ENCODE measurements at regions not wholly inside any gene's neighbourhood (a gene's known extent, or its start where the extent isn't known, plus 50 kb on each side); places are given as distances from the start of the nearest gene placed in this dataset.

- TF ChIP-seq ZBTB40 (IDR thresholded peaks at IDR 0.05; ENCODE audit: borderline replicate concordance) (no peak), STAT3 (IDR thresholded peaks at IDR 0.05; ENCODE audit: low read depth, low read length) (no peak), MXI1 (IDR thresholded peaks at IDR 0.05; ENCODE audit: low read depth, low read length) (no peak), WRNIP1 (IDR thresholded peaks at IDR 0.05; ENCODE audit: borderline replicate concordance, low read depth, low read length) (no peak), SREBF2 (IDR thresholded peaks at IDR 0.05; ENCODE audit: low read length) (no peak), TAF1 (IDR thresholded peaks at IDR 0.05; ENCODE audit: borderline replicate concordance, low read depth, low read length) (peak; percentile 36; the same call in 1 of the 2 replicates), PML (IDR thresholded peaks at IDR 0.05; ENCODE audit: low read length) (no peak), NFYB (IDR thresholded peaks at IDR 0.05; ENCODE audit: insufficient read depth, low read depth, low read length) (no peak), ZNF207 (IDR thresholded peaks at IDR 0.05; ENCODE audit: borderline replicate concordance) (no peak), CREM (IDR thresholded peaks at IDR 0.05; ENCODE audit: low read depth) (no peak), EZH2 (IDR thresholded peaks at IDR 0.05; ENCODE audit: borderline replicate concordance, control insufficient read depth, low read depth, low read length) (no peak), ZNF24 (IDR thresholded peaks at IDR 0.05) (no peak), NR2C2 (IDR thresholded peaks at IDR 0.05; ENCODE audit: borderline replicate concordance, control insufficient read depth, insufficient read length, low read depth) (no peak), IKZF2 (IDR thresholded peaks at IDR 0.05) (peak; percentile 42 to 53; a peak in 3 of 4 replicates), DPF2 (IDR thresholded peaks at IDR 0.05) (no peak), ZBTB33 (IDR thresholded peaks at IDR 0.05) (no peak), ZZZ3 (IDR thresholded peaks at IDR 0.05; ENCODE audit: control insufficient read depth, insufficient read length, low read depth) (no peak), KAT2A (conservative IDR thresholded peaks at IDR 0.05; ENCODE audit: control insufficient read depth, low read depth, low read length) (no peak), IRF5 (IDR thresholded peaks at IDR 0.05; ENCODE audit: borderline replicate concordance) (no peak), MEF2B (IDR thresholded peaks at IDR 0.05; ENCODE audit: partially characterized antibody, poor library complexity, severe bottlenecking) (no peak), MYB (IDR thresholded peaks at IDR 0.05; ENCODE audit: borderline replicate concordance, low read depth, low read length) (no peak), E4F1 (IDR thresholded peaks at IDR 0.05; ENCODE audit: borderline replicate concordance, partially characterized antibody) (no peak)
Measured at GRCh38 chr12:89935850-89936249, 227.2 kb upstream of the ATP2B1 start (continued).

All from GM12878 (cell line).